Embryonic facial prominence (tissue), 1 donor: ENCODE measurements at regions not wholly inside any gene's neighbourhood (a gene's known extent, or its start where the extent isn't known, plus 50 kb on each side); places are given as distances from the start of the nearest gene placed in this dataset.
"Not testable (repeated sequence)": the region's sequence is repeated elsewhere in the genome, so short reads cannot be mapped to it uniquely, and the experiment has no call there.

ENCODE experiments used
- DNase-seq: peaks from one replicate; pipeline ENCODE4 v3.0.0-alpha.2; 2016; ENCODE audit errors: extremely low spot score

GRCh38 chr10:111261081-111261615, 184.3 kb downstream of the ADRA2A start:
- DNase-seq: no peak

- no peak for DNase-seq
These were observed 188.5 kb downstream of the ADRA2A start for GRCh38 chr10:111265341-111265740.

- no peak for DNase-seq
These were observed 189.3 kb downstream of the ADRA2A start for GRCh38 chr10:111266165-111266564.

GRCh38 chr10:111267673-111268072, 190.8 kb downstream of the ADRA2A start:
- no peak for DNase-seq

GRCh38 chr10:111273235-111273634, 196.4 kb downstream of the ADRA2A start:
- no peak for DNase-seq

GRCh38 chr10:111273635-111274034, 196.8 kb downstream of the ADRA2A start:
- DNase-seq: no peak

- DNase-seq: no peak
These were observed 198.3 kb downstream of the ADRA2A start for GRCh38 chr10:111275091-111275490.

- DNase-seq: no peak
These were observed 200.8 kb downstream of the ADRA2A start for GRCh38 chr10:111277661-111278060.

- DNase-seq: no peak
These were observed 201.4 kb downstream of the ADRA2A start for GRCh38 chr10:111278266-111278665.

GRCh38 chr10:111281516-111281915, 204.7 kb downstream of the ADRA2A start:
- DNase-seq: no peak

GRCh38 chr10:111289461-111289860, 212.6 kb downstream of the ADRA2A start:
- DNase-seq: no peak

GRCh38 chr10:111290649-111291048, 213.8 kb downstream of the ADRA2A start:
- no peak for DNase-seq

- DNase-seq: no peak
These were observed 219.0 kb downstream of the ADRA2A start for GRCh38 chr10:111295788-111296187.

GRCh38 chr10:111297351-111297848, 220.6 kb downstream of the ADRA2A start:
- DNase-seq: no peak

GRCh38 chr10:111298031-111298430, 221.2 kb downstream of the ADRA2A start:
- no peak for DNase-seq

GRCh38 chr10:111299037-111299436, 222.2 kb downstream of the ADRA2A start:
- no peak for DNase-seq

- no peak for DNase-seq
These were observed 227.1 kb downstream of the ADRA2A start for GRCh38 chr10:111303887-111304286.

GRCh38 chr10:111316722-111317212, 239.9 kb downstream of the ADRA2A start:
- DNase-seq: no peak

GRCh38 chr10:111319866-111320265, 243.0 kb downstream of the ADRA2A start:
- no peak for DNase-seq

GRCh38 chr10:111323389-111323966, 246.6 kb downstream of the ADRA2A start:
- no peak for DNase-seq

GRCh38 chr10:111332174-111332573, 255.3 kb downstream of the ADRA2A start:
- not testable (repeated sequence) for DNase-seq

- DNase-seq: no peak
These were observed 259.0 kb downstream of the ADRA2A start for GRCh38 chr10:111335826-111336225.

GRCh38 chr10:111338035-111338434, 261.2 kb downstream of the ADRA2A start:
- no peak for DNase-seq

GRCh38 chr10:111338805-111339204, 262.0 kb downstream of the ADRA2A start:
- no peak for DNase-seq
